HCT116 (cell line): ENCODE measurements at regions not wholly inside any gene's neighbourhood (a gene's known extent, or its start where the extent isn't known, plus 50 kb on each side); places are given as distances from the start of the nearest gene placed in this dataset.

Source experiments
- EZH2phosphoT487 ChIP-seq: fragments of 200-600 bp; IDR thresholded peaks from 2 replicates; pipeline ENCODE4 v1.6.1; 2018; ENCODE audit warnings: antibody characterized with exemption, borderline replicate concordance
- POLR2A ChIP-seq: IDR thresholded peaks from 2 replicates; pipeline ENCODE4 v1.7.0; 2011; ENCODE audit warnings: borderline replicate concordance; ENCODE audit not compliant: insufficient read depth, insufficient read length; ENCODE audit errors: extremely low read depth
- TF ChIP-seq, protein P1 (sequence below), 3 experiments: fragments of 200-600 bp in 1 of 3; sonication (generic) in 1 of 3; IDR thresholded peaks in 2 of 3; conservative IDR thresholded peaks in 1 of 3; 2 replicates each; pipeline ENCODE4 v1.5.1; 2012 to 2017; ENCODE audit warnings: low read depth in 2 of 3, low read length in 2 of 3, antibody characterized with exemption in 1 of 3, borderline replicate concordance in 1 of 3, control low read depth in 1 of 3, mild to moderate bottlenecking in 1 of 3, mixed read lengths in 1 of 3, mixed run types in 1 of 3, moderate library complexity in 1 of 3; ENCODE audit not compliant: insufficient read depth in 1 of 3
- TF ChIP-seq, protein P2 (sequence below): IDR thresholded peaks from 2 replicates; pipeline ENCODE4 v1.6.1; 2012; ENCODE audit warnings: low read depth

DNA sequence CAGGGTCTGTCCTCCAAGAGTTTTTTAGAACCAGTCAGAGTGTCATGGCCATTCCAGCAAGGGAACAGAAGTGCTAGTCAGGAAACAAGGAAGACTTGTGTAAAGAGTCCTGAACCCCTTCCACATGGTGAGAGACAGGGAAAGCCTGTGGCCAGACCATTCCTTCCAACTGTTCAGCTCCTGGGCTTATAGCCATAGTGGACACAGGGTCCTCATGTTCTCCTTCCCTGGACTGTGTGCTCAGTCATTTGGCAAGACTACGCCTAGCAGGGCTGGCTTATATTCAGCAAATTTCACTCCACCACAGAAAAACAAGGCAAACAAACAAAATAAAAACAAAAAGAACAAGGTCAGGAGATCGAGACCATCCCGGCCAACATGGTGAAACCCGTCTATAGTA, 60.5 kb downstream of the NRN1 start:
- no peak for TF ChIP-seq EZH2phosphoT487
- TF ChIP-seq, protein P1, sequence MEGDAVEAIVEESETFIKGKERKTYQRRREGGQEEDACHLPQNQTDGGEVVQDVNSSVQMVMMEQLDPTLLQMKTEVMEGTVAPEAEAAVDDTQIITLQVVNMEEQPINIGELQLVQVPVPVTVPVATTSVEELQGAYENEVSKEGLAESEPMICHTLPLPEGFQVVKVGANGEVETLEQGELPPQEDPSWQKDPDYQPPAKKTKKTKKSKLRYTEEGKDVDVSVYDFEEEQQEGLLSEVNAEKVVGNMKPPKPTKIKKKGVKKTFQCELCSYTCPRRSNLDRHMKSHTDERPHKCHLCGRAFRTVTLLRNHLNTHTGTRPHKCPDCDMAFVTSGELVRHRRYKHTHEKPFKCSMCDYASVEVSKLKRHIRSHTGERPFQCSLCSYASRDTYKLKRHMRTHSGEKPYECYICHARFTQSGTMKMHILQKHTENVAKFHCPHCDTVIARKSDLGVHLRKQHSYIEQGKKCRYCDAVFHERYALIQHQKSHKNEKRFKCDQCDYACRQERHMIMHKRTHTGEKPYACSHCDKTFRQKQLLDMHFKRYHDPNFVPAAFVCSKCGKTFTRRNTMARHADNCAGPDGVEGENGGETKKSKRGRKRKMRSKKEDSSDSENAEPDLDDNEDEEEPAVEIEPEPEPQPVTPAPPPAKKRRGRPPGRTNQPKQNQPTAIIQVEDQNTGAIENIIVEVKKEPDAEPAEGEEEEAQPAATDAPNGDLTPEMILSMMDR (IDR thresholded peaks at IDR 0.05 in 2 of 3, conservative IDR thresholded peaks at IDR 0.05 in 1 of 3; ENCODE audit: borderline replicate concordance in 1 of 3, insufficient read depth in 1 of 3, low read depth in 2 of 3, low read length in 2 of 3) = no peak
- TF ChIP-seq, protein P2, sequence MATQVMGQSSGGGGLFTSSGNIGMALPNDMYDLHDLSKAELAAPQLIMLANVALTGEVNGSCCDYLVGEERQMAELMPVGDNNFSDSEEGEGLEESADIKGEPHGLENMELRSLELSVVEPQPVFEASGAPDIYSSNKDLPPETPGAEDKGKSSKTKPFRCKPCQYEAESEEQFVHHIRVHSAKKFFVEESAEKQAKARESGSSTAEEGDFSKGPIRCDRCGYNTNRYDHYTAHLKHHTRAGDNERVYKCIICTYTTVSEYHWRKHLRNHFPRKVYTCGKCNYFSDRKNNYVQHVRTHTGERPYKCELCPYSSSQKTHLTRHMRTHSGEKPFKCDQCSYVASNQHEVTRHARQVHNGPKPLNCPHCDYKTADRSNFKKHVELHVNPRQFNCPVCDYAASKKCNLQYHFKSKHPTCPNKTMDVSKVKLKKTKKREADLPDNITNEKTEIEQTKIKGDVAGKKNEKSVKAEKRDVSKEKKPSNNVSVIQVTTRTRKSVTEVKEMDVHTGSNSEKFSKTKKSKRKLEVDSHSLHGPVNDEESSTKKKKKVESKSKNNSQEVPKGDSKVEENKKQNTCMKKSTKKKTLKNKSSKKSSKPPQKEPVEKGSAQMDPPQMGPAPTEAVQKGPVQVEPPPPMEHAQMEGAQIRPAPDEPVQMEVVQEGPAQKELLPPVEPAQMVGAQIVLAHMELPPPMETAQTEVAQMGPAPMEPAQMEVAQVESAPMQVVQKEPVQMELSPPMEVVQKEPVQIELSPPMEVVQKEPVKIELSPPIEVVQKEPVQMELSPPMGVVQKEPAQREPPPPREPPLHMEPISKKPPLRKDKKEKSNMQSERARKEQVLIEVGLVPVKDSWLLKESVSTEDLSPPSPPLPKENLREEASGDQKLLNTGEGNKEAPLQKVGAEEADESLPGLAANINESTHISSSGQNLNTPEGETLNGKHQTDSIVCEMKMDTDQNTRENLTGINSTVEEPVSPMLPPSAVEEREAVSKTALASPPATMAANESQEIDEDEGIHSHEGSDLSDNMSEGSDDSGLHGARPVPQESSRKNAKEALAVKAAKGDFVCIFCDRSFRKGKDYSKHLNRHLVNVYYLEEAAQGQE = no peak
- no peak for TF ChIP-seq POLR2A
